ENCODE measurements at regions not wholly inside any gene's neighbourhood (a gene's known extent, or its start where the extent isn't known, plus 50 kb on each side); places are given as distances from the start of the nearest gene placed in this dataset.

- Mint-ChIP-seq H3K27ac (no peak overlapping the region), H3K4me3 (no peak overlapping the region), H3K27me3 (no peaks in the 10 kb centered on the region), H3K9me3 (ENCODE audit: insufficient read depth) (no peaks in the 10 kb centered on the region), H3K4me1 (no peaks in the 10 kb centered on the region)
- Histone ChIP-seq H4K20me1 (ENCODE audit: control insufficient read depth, insufficient read depth, low read length, poor library complexity, severe bottlenecking) (no peaks in the 10 kb centered on the region), H3K79me2 (ENCODE audit: control insufficient read depth, insufficient read depth, low read length) (no peaks in the 10 kb centered on the region), H3K9ac (ENCODE audit: low read length) (no peak overlapping the region), H3K4me3 (ENCODE audit: control extremely low read depth in 1 of 5, extremely low read depth in 1 of 5, insufficient read depth in 1 of 5, low read depth in 2 of 5, low read length in 4 of 5) (no peak overlapping the region), H3K27me3 (replicated peaks in 1 of 4; ENCODE audit: control extremely low read depth in 1 of 4, control insufficient read depth in 3 of 4, insufficient read depth in 4 of 4, low read length in 3 of 4) (no peaks in the 10 kb centered on the region), H3K4me2 (replicated peaks; ENCODE audit: low read depth, low read length, poor library complexity, severe bottlenecking) (no peak overlapping the region), H3K27ac (ENCODE audit: low read length in 2 of 2) (no peak overlapping the region), H3K9me3 (ENCODE audit: control extremely low read depth in 1 of 3, control insufficient read depth in 2 of 3, insufficient read depth in 1 of 3, low read length in 2 of 3) (no peaks in the 10 kb centered on the region), H3K36me3 (replicated peaks in 1 of 2; ENCODE audit: control extremely low read depth in 1 of 2, control insufficient read depth in 1 of 2, extremely low read depth in 1 of 2, insufficient read depth in 2 of 2, low read length in 1 of 2) (no peaks in the 10 kb centered on the region), H3K4me1 (ENCODE audit: control insufficient read depth in 2 of 2, insufficient read depth in 2 of 2, low read length in 2 of 2) (no peaks in the 10 kb centered on the region), H2AFZ (ENCODE audit: insufficient read depth, low read depth, low read length, poor library complexity, severe bottlenecking) (no peak overlapping the region)
- TF ChIP-seq EZH2 (IDR thresholded peaks at IDR 0.05; ENCODE audit: borderline replicate concordance, insufficient read depth, low read depth, low read length, poor library complexity, severe bottlenecking) (no peak), CTCF (IDR thresholded peaks at IDR 0.05) (no peak)
- intact Hi-C loops (cut with micrococcal nuclease): no loop called here
- no peak for ATAC-seq (ENCODE audit: low read depth)
- ChIA-PET CTCF (no interaction called here), POLR2A (no interaction called here)
- WGBS (ENCODE audit: insufficient coverage): 29% methylated on average over 1 of the region's 4 CpGs
- no peak for DNase-seq
Observed at GRCh38 chr4:157984285-157984911, 188.4 kb downstream of the GASK1B start.

- Mint-ChIP-seq H3K27ac (no peak overlapping the region), H3K4me1 (peaks cover 2% of the 10 kb centered on the region), H3K4me3 (no peak overlapping the region), H3K27me3 (peaks cover 3% of the 10 kb centered on the region), H3K9me3 (ENCODE audit: insufficient read depth) (no peaks in the 10 kb centered on the region)
- ATAC-seq (ENCODE audit: low read depth): no peak
- Histone ChIP-seq H3K4me3 (ENCODE audit: control extremely low read depth in 1 of 5, extremely low read depth in 1 of 5, insufficient read depth in 1 of 5, low read depth in 2 of 5, low read length in 4 of 5) (no peak overlapping the region), H3K4me2 (replicated peaks; ENCODE audit: low read depth, low read length, poor library complexity, severe bottlenecking) (no peak overlapping the region), H3K4me1 (ENCODE audit: control insufficient read depth in 2 of 2, insufficient read depth in 2 of 2, low read length in 2 of 2) (no peaks in the 10 kb centered on the region), H3K9me3 (ENCODE audit: control extremely low read depth in 1 of 3, control insufficient read depth in 2 of 3, insufficient read depth in 1 of 3, low read length in 2 of 3) (no peaks in the 10 kb centered on the region), H2AFZ (ENCODE audit: insufficient read depth, low read depth, low read length, poor library complexity, severe bottlenecking) (no peak overlapping the region), H4K20me1 (ENCODE audit: control insufficient read depth, insufficient read depth, low read length, poor library complexity, severe bottlenecking) (no peaks in the 10 kb centered on the region), H3K27me3 (replicated peaks in 1 of 4; ENCODE audit: control extremely low read depth in 1 of 4, control insufficient read depth in 3 of 4, insufficient read depth in 4 of 4, low read length in 3 of 4) (no peaks in the 10 kb centered on the region), H3K27ac (ENCODE audit: low read length in 2 of 2) (no peak overlapping the region), H3K36me3 (replicated peaks in 1 of 2; ENCODE audit: control extremely low read depth in 1 of 2, control insufficient read depth in 1 of 2, extremely low read depth in 1 of 2, insufficient read depth in 2 of 2, low read length in 1 of 2) (no peaks in the 10 kb centered on the region), H3K9ac (ENCODE audit: low read length) (no peak overlapping the region), H3K79me2 (ENCODE audit: control insufficient read depth, insufficient read depth, low read length) (no peaks in the 10 kb centered on the region)
- no peak for DNase-seq
- intact Hi-C loops (cut with micrococcal nuclease): no loop called here
- no peak for TF ChIP-seq CTCF (IDR thresholded peaks at IDR 0.05)
- TF ChIP-seq EZH2 (IDR thresholded peaks at IDR 0.05; ENCODE audit: borderline replicate concordance, insufficient read depth, low read depth, low read length, poor library complexity, severe bottlenecking): no peak
- WGBS (ENCODE audit: insufficient coverage): 72% methylated on average over 6 of the region's 6 CpGs
- ChIA-PET CTCF (no interaction called here), POLR2A (no interaction called here)
Observed at GRCh38 chr4:157983300-157983699, 189.5 kb downstream of the GASK1B start.

Measured in B cell (primary cell).